Tibial artery (tissue), 4 donors: ENCODE measurements at regions not wholly inside any gene's neighbourhood (a gene's known extent, or its start where the extent isn't known, plus 50 kb on each side); places are given as distances from the start of the nearest gene placed in this dataset.

Source experiments
- DNase-seq, 2 donors: peaks; one replicate each; pipeline ENCODE4 v3.0.0-alpha.2; 2019
- H3K27ac ChIP-seq, 2 donors: fragments of 200-600 bp; sonication (generic) in 1 of 2; 1 replicate in 1 of 2; 2 replicates in 1 of 2; pipeline ENCODE4 v1.5.1; 2018 to 2019; ENCODE audit warnings: mild to moderate bottlenecking in 1 of 2
- H3K27me3 ChIP-seq, 2 donors: fragments of 200-600 bp; sonication (generic) in 1 of 2; one replicate each; pipeline versions ENCODE4 v1.5.1 to v1.6.0; 2016 to 2019
- H3K36me3 ChIP-seq, 3 donors: fragments of 200-600 bp; sonication (generic) in 2 of 3; one replicate each; pipeline ENCODE4 v1.5.1; 2016 to 2019; ENCODE audit warnings: mild to moderate bottlenecking in 2 of 3
- H3K4me1 ChIP-seq, 4 donors: fragments of 200-600 bp; sonication (generic) in 2 of 4; 1 replicate in 3 of 4; 2 replicates in 1 of 4; pipeline ENCODE4 v1.5.1; 2016 to 2019
- H3K4me3 ChIP-seq, 2 donors: fragments of 200-600 bp; sonication (generic) in 1 of 2; 1 replicate in 1 of 2; 2 replicates in 1 of 2; pipeline ENCODE4 v1.5.1; 2018 to 2019; ENCODE audit warnings: mild to moderate bottlenecking in 2 of 2
- H3K9me3 ChIP-seq, 3 donors: fragments of 200-600 bp; sonication (generic) in 1 of 3; one replicate each; pipeline ENCODE4 v1.5.1; 2016 to 2019
- CTCF ChIP-seq, 2 experiments: fragments of 200-600 bp in 1 of 2; fragments of 450-650 bp in 1 of 2; IDR thresholded peaks; one replicate each; pipeline ENCODE4 v1.5.1; 2017 to 2019; ENCODE audit warnings: antibody characterized with exemption in 2 of 2, mild to moderate bottlenecking in 1 of 2, moderate library complexity in 1 of 2
- intact Hi-C: fragments of 100-400 bp; cut with DNase I; formaldehyde crosslinking; loops from one replicate; pipeline ENCODE4 v1.15.0; 2023; ENCODE audit warnings: low total_unique reads

- TF ChIP-seq CTCF (IDR thresholded peaks at IDR 0.05): no peak
- intact Hi-C loops: no loop called here
- no peaks in the 10 kb centered on the region for H3K9me3 ChIP-seq
- DNase-seq: no peak
- H3K4me3 ChIP-seq: no peak overlapping the region
- no peak overlapping the region for H3K27ac ChIP-seq
- no peaks in the 10 kb centered on the region for H3K27me3 ChIP-seq
- no peaks in the 10 kb centered on the region for H3K36me3 ChIP-seq
- no peaks in the 10 kb centered on the region for H3K4me1 ChIP-seq
Measured at GRCh38 chr22:47740109-47740805, 977.8 kb downstream of the TBC1D22A start.

GRCh38 chr22:47739291-47740015 is 977.0 kb downstream of the TBC1D22A start:
- Histone ChIP-seq H3K27ac (no peak overlapping the region), H3K4me1 (no peaks in the 10 kb centered on the region), H3K36me3 (no peaks in the 10 kb centered on the region), H3K4me3 (no peak overlapping the region), H3K27me3 (no peaks in the 10 kb centered on the region), H3K9me3 (no peaks in the 10 kb centered on the region)
- DNase-seq: no peak
- intact Hi-C loops: loop anchor here (10.0 kb wide), 1 partner anchor 55 kb away; no protein-coding TSS in a partner anchor
- no peak for TF ChIP-seq CTCF (IDR thresholded peaks at IDR 0.05)

- no peaks in the 10 kb centered on the region for H3K27me3 ChIP-seq
- no peaks in the 10 kb centered on the region for H3K36me3 ChIP-seq
- H3K9me3 ChIP-seq: no peaks in the 10 kb centered on the region
- no peak overlapping the region for H3K27ac ChIP-seq
- no peak overlapping the region for H3K4me3 ChIP-seq
- intact Hi-C loops: loop anchor here (10.0 kb wide), 1 partner anchor 56 kb away; no protein-coding TSS in a partner anchor
- no peaks in the 10 kb centered on the region for H3K4me1 ChIP-seq
- TF ChIP-seq CTCF (IDR thresholded peaks at IDR 0.05): no peak
- DNase-seq: no peak
Measured at GRCh38 chr22:47738472-47739013, 976.1 kb downstream of the TBC1D22A start.

- TF ChIP-seq CTCF (IDR thresholded peaks at IDR 0.05): no peak
Measured at GRCh38 chr22:47736186-47737034, 974.0 kb downstream of the TBC1D22A start.

GRCh38 chr22:47734511-47734910 is 972.1 kb downstream of the TBC1D22A start:
- no peaks in the 10 kb centered on the region for H3K27me3 ChIP-seq
- no peaks in the 10 kb centered on the region for H3K4me1 ChIP-seq
- no peaks in the 10 kb centered on the region for H3K9me3 ChIP-seq
- H3K36me3 ChIP-seq: no peaks in the 10 kb centered on the region
- TF ChIP-seq CTCF (IDR thresholded peaks at IDR 0.05): no peak
- no peak overlapping the region for H3K4me3 ChIP-seq
- intact Hi-C loops: loop anchor here (10.0 kb wide), 1 partner anchor 60 kb away; no protein-coding TSS in a partner anchor
- H3K27ac ChIP-seq: no peak overlapping the region
- no peak for DNase-seq

More at GRCh38 chr22:47736186-47737034, 974.0 kb downstream of the TBC1D22A start:
- no peaks in the 10 kb centered on the region for H3K36me3 ChIP-seq
- H3K4me3 ChIP-seq: no peak overlapping the region
- intact Hi-C loops: loop anchor here (10.0 kb wide), 1 partner anchor 58 kb away; no protein-coding TSS in a partner anchor
- DNase-seq: no peak
- no peak overlapping the region for H3K27ac ChIP-seq
- H3K9me3 ChIP-seq: no peaks in the 10 kb centered on the region
- no peaks in the 10 kb centered on the region for H3K4me1 ChIP-seq
- no peaks in the 10 kb centered on the region for H3K27me3 ChIP-seq
